Right renal pelvis (tissue), 4 donors: ENCODE measurements at regions not wholly inside any gene's neighbourhood (a gene's known extent, or its start where the extent isn't known, plus 50 kb on each side); places are given as distances from the start of the nearest gene placed in this dataset.

ENCODE experiments used
- DNase-seq, 4 donors: peaks; one replicate each; pipeline ENCODE4 v3.0.0-alpha.2; 2013; ENCODE audit warnings: low read depth in 4 of 4, low spot score in 3 of 4, missing footprints in 1 of 4

DNA sequence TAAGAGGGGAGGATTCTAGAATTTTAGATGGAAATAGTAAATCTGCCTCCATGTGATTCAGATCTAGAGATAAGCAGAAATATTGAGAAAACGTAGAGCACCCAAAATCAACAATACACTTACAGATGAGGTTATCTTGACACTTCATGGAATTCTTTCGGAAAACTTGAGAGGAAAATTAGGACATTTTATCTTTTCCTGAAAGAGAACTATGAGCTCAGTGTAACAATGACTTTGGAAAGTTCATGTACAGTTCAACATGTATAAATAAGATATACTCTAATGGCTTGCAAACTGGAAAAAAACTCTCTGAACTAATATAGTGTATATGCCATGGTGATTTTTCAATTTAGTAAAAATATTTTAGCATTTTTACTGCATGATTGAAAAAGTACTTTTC lies 338.1 kb upstream of the NEGR1 start:
- no peak for DNase-seq

DNA sequence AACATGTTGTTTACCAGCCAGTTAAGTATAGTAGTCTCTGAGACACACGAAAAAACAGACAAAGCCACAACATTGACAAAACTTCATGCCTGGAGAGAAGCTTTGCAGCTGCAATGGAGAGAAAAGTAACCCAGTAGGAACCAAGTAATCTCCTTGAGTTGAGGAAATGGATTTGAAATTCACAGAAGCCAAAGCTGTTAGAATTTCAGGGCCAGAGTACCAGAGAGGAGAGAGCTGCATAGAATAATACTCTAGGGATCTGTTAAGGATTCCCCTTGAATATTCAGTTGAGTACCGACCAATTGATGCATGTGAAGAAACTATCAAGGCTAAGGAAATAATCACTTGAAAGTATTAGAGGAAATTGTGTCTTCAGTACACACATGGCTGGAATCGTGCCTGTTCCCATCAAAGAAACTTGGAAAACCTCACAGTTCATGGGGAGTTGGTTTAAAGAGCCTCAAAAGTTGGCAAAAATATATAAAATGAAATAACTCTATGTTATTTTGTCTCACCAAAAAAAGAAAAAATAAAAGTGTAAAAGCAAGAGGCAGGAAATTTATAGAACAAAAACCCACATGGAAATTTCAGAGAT lies 324.0 kb upstream of the NEGR1 start:
- DNase-seq: no peak

DNA sequence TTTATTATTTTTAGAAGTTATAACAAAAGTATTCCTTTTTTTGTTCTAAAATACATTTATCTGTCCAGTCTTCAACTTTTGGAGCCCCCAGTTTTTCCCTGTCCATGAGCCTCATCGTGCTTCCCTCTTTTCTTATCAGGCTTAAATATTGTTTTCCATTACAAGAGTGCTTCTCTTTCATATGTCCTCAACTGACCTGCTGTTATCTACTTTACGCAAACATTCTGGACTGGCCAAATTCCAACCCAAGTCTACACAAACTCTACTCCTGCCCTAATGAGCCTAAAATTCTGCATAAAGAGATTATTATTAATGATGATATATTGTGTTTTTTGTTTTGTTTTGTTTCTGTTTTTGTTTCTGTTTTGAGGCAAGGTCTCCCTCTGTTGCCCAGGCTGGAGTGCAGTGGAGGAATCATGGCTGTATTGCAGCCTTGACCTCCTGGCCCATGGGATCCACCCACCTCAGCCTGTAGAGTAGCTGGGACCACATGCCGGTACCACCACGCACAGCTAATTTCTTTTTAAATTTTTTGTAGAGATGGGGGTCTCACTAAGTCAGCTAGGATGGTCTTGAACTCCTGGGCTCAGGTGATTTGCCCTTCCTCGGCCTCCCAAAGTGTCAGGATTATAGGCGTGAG lies 318.8 kb upstream of the NEGR1 start:
- DNase-seq: no peak

DNA sequence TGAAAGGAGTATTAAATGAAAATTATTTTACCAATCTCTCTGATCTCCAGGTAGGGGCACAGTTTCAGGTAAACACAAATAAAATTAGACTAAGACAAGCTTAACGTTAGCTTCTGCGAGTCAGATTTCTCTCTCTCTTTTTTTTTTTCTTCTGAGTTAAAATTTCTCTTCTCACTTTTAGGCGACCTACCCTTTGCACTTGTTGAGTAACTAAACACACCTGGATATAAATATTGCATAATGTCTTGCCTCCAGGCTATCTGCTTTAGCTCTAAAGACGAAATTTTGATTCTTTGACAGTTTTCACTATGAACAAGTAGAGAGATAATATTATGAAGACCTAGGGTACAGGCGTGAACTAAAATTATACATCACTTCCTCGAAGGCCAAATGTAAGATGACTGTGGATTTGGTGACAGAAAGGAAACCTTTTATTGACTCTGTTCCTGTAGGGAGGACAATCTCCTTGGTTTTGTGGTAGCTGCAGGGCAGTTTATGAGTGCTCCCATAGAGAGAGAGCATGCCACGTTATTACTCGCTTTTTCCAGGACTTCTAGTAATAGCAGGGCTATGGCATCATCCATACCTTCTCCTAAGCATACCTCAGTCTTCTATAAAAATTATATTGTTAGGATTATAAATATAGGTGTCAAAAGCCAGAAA lies 303.8 kb upstream of the NEGR1 start:
- no peak for DNase-seq

DNA sequence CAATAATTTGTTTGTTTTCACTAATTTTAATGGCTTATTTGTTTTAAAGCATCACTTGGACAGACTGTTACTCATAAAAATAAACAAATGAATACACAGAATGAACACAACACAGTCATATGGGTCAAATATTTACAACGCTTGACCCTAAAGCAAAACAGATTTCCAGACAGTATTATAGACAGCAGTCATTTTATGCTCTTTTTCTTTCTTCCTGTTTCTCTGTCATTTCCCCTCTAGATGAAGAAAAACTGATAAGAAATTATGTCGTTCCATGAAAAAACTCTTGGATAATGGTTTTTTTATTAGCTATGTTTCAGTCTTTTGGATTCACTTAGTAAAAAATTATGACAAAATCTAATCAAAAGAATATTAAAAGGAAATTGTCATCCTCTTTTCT lies 297.3 kb upstream of the NEGR1 start:
- no peak for DNase-seq

DNA sequence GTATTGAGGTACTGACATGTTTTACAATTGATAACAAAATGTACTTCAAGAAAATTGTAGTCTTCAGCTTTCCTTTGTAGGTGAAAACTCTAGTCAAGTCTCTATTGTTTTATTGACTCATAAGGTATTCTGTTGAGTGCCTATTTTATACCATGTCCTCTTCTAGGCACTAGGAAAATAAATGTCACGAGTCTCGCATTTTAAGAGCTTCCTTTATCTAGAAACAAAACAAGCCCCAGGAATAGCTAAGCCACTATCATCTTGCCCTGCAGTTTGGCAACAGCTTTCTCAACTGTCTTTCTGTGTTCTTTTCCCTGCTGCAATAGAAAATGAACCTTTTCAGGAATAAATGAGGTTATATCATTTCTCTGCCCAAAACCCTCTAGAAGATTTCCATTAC lies 288.5 kb upstream of the NEGR1 start:
- DNase-seq: no peak

DNA sequence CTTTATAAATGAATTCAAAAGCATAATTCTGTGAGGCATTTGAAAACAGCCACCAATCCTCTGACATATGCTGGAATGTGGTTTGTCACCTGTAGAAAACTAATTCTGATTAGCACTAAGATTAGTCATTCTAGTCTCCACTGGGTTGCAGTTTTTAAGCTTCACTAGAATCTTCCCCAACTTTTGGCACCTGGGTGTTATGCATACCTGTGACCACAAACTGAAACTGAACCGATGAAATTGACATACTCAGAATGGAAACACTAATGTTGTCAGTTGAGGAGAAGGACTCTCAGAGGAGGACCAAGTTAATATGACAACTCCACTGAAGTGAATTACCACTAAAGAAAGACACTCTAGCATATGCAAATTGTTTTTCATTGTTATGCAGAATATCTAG lies 285.8 kb upstream of the NEGR1 start:
- DNase-seq: no peak

DNA sequence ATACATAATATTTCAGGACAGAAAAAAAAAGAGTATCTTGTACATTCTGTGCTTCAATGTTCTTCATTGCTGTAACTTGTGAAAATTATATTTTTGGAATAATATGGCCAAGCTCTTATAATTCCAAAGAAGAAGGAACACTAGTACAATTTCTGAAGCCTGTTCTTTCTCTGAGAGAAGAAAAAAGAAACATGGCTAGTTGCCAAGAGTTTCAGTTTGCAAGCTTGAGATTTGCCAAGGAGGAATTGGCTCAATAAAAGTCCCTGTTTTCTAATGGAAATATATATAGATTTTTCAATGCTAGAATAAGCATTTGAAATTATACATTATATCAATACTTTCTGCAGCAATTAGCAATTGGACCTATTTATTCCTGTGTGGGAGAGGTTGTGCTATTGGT lies 285.2 kb upstream of the NEGR1 start:
- DNase-seq: peak in 2 of 4 donors; percentile 0 to 12

DNA sequence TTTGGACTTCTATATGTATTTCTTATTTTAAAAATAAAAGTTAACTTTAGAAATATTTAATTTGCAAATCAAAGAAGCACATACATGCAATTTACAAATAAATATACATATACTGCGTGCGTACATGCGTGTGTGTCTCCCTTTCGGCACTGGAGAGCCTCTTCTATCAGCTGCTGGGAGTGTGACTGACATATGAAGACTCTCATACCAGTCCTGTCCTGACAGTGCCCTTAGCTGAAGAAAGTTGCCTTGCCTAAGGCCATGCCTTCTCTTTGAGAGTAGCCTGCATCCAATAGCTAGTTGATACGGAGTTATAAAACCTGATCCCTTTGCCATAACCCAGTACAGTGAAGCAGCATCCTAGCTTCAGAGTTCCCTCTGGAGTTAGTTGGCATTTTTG lies 282.4 kb upstream of the NEGR1 start:
- no peak for DNase-seq

DNA sequence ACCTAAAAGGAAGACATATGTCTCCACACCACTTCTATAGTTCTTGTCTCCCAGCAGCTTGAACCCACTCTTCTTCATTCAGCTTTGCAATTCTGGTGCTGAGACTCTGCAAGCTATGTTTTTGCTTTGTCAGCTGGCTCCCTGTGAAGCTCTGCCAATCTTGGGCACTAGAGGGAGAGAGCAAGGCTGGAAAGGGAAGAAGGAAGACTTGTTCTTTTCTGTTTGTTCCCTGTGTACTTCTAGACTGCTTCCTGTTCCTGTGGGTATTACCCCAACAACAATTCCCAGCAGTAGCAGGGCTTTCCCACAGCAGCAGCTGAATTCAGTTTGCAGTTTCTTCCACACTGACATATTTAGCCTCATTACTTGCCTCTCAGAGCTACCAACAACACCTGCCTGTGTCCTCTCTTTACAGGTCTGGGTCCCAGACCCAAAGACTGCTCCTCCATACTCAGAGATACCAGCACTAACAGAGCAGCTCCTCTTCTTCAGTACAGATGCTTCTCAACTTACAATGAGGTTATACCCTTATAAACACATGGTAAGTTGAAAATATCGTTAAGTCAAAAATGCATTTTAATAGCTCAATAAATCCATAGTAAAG lies 275.2 kb upstream of the NEGR1 start:
- no peak for DNase-seq

DNA sequence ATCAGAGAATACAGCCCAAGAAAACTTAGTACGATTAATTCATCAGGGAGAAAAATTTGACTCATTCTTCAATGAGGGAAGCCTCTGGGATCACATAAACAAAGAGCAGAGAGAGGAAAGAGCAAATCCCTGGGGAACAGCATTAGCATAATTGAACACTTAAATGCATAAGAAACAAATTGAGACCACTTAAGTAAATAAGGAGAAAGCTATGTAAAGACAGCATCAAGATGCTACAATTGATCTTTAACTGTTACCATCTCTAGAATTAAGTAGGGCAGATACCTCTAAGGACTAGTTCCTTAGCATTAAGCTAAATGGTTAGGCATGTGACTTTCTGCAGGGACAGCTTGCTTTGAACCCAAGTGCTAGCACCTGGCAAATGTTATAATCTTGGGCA lies 265.1 kb upstream of the NEGR1 start:
- no peak for DNase-seq

DNA sequence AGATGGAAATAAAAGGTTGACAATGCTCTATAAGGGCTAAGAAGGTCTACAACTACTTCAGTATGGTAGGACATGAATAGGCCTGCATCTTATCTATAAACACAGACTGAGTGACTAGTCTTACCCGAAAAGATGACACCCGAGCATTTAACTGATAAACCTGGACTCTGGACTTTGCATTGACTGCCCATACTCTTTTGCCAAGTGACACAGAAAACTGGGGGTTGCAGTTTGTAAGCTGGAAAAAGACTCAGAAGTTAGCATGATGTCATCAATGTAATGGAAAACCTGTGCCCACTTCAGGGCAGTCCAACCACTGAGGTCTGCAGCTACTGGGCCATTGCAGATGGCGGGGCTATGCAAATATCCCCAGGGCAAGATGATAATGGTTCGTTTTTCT lies 258.3 kb upstream of the NEGR1 start:
- no peak for DNase-seq

DNA sequence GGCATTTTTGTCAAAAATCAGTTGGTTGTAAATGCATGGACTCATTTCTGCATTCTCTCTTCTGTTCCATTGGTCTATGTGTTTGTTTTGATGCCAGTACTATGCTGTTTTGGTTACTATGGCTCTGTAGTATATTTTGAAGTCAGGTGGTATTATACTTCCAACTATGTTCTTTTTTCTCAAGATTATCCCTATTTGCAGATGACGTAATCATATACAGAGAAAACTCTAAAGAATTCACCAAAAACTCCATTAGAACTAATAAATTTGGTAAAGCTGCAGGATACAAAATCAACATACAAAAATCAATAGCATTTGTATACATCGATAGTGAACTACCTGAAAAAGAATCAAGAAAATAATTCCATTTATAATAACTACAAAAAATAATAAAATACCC lies 253.1 kb upstream of the NEGR1 start:
- DNase-seq: no peak

DNA sequence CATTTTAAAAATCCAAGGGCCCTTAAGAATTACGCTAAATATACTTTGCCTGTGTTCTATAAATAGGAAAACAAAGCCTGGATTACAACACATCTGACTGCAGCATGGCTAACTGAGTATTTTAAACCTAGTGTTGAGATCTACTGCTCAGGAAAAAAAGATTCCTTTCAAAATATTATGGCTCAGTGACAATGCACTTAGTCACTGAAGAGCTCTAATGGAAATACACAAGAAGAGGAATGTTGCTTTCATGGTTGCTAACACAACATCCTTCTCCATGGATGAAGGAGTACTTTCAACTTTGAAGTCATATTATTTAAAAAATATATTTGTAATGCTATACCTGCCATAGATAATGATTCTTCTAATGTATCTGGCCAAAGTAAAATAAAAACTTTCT lies 248.3 kb upstream of the NEGR1 start:
- DNase-seq: no peak

DNA sequence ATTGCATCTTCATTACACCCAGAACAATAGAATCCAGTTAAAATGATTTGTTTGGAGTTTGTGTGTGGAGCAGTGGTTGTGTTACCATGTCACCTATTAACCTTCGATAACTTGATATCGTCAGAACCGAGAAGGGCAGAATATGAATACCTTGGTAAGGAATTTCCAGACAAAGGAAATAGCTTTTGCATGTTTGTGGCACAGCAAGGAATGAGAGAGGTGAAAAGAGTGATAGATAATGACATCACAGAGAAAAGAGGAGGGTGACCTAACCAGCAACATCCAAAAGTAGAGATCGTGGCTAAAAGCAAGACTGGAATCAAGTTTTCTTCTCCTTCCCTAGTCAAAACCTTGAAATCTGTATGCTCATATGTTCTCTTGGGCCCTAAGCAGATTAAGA lies 244.6 kb upstream of the NEGR1 start:
- DNase-seq: no peak

DNA sequence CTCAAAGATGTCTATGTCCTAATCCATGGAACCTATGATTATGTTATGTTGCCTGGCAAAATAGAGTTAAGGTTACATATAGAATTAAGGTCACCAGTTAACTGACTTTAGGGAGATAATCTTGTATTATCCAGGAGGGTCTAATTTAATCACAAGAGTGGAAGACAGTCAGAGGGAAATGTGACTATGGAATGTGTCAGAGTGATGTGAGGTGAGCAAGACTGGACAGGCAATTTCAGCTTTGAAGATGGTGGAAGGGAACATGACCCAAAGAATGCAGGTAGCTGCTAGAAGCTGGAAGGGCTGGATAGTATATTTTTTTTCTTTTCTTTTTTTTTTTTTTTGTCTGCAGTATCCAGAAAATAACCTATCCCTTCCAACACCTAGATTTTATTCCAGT lies 241.7 kb upstream of the NEGR1 start:
- no peak for DNase-seq

DNA sequence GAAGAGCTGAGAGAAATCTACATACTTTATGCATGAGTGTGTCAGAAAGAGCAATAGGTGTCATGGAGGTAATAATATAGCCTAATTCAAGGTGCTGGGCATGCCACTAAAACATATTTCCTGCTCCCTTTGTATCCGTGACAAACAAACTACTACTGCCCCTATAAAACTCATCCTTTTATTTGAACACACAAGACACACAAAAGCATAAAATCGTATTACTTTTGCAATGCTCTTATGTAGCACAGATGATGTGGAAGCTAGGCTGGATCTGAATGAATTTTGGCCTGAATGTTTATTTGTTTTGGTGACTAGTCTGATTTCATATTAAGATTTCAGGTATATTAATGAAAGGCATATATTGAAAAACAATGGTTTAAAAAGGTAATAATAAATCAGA lies 239.3 kb upstream of the NEGR1 start:
- no peak for DNase-seq

DNA sequence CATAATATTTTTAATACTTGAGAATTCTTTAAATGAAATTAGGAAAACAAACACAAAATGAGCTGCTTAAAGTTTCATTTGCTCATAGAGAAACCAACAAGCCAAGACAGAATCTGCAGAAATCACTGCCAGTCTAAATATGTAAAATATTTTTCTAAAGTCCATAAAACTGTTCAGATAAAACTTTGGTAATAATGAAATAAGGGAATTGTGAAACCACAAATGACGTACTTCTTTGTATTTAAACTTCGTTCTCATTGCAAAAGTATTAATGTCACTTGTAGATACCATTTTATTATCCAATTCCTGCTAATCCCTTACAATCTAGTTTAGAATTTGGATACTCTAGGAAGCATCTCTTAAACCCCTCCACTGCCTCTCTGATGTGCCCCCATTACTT lies 234.5 kb upstream of the NEGR1 start:
- no peak for DNase-seq

DNA sequence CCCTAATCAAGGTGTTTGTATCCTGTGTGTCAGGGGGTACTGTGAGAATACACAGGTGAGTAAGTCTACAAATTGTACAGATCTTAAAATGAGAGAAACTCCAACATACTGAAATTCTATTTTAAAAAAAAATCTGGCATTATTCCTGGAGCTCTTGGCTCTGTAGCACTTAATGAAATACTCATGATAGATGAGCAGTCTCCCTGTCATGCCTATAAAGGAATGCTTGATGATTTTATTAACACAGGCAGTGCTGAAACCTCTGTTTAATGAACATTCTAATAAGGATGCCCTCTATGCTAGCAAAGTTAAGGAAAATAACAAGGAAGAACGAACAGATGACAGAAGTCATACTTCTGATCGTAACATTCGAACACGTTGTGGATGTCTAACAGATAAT lies 233.9 kb upstream of the NEGR1 start:
- DNase-seq: no peak

DNA sequence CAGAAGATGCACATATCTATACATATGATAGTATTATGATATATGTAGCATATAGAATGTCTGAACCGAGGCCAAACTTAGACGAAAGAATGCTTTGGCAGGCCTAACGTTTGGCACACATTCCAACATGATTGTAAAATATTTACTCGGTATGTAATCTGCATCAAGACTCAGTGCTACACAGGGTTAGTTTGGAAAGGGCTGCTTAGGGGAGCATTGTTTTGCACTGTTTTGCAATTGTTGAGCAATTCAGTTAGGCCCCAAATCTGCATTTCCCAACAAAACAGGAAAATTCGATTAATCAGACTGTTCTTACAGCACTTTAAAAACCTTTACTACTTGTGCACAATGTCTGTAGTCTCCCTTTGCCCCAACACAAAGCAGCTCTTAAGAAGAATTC lies 216.0 kb upstream of the NEGR1 start:
- no peak for DNase-seq

DNA sequence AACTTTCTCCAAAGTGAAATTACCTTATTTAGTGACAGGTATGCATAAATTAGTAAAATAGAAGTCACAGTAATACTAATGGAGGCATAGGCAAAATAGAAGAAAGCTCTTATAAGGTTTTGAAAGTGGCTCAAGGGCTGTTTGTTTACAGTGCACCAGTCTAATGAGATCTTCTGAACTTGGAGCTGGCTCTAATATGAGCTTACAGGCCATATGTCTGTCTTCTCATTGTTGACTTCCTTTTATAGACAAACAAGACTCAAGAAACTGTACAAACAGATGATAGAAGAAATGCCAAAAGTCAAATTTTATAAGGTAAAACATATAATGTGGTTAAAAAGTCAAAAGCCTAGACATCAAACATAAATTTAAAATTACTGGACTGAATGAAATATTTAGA lies 207.5 kb upstream of the NEGR1 start:
- DNase-seq: no peak

DNA sequence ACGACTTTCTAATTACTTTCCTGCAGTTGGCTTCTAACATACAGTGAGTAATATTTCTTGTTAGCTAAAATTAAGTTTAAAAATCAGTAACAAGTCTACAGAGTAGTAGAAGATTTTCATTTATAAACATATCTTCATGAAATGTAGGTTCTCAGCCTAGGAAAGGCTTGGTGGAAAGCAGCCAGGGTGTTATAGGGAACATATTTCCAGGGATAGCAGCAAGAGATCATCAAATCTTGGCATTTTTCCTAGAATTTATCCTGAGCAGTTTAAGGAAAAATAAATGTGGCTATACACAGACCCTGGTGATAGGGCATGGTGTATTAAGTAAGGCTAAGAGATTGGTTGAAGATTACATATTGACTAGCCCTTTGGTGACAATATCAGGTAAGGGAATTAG lies 203.5 kb upstream of the NEGR1 start:
- no peak for DNase-seq
